ENCODE measurements at regions not wholly inside any gene's neighbourhood (a gene's known extent, or its start where the extent isn't known, plus 50 kb on each side); places are given as distances from the start of the nearest gene placed in this dataset.
"Not testable (repeated sequence)": the region's sequence is repeated elsewhere in the genome, so short reads cannot be mapped to it uniquely, and the experiment has no call there.

DNA sequence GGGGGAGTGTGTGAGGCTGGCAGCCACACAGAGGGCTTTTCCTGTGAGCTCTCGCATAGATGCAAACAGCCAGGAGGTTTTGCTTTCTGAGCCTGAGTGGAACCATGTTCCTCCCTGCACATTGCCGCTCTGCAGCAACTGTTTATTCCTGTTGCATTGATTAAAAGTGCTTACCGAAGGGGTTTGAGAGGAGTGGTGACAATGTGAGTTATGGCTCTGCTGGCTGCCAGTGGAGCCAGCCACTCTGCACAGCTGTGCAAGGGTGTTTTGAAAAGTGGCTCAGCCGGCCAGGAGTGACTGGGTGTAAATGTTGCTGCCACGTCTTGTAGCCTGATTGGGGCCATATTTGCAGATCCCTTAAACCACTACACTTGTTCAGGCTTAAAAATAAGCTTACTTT lies 114.9 kb upstream of the EEF2KMT start:
- not testable (repeated sequence) for DNase-seq

DNA sequence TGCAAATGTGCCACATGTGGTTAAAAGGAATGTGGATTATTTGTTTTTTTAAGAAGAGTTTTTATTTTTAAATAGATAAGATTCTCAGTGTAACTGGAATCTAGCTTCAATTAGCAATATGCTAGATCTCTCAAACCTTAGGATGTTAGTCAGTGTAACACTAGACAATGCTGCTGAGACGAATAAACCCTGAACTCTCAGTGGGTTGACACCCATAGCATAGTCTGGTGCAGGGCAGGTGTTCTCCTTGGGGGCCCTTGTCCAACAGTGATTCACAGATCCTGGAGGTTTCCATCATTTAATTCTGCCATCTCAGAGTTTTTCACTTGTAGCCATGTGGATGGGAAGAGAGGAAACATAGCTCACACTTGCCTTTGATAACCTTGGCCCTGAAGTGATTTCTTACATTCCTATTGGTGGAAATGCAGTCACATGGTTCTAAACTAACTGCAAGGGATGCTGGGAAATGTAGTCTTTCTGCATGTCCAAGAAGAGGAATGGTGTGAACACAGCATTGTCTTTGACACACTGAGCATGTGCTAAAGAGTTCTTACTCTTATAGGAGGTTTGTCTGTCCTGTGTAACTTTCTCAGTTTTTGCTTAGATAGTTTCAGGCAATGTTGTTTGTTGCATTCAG lies 110.4 kb upstream of the EEF2KMT start:
- DNase-seq = not testable (repeated sequence)

DNA sequence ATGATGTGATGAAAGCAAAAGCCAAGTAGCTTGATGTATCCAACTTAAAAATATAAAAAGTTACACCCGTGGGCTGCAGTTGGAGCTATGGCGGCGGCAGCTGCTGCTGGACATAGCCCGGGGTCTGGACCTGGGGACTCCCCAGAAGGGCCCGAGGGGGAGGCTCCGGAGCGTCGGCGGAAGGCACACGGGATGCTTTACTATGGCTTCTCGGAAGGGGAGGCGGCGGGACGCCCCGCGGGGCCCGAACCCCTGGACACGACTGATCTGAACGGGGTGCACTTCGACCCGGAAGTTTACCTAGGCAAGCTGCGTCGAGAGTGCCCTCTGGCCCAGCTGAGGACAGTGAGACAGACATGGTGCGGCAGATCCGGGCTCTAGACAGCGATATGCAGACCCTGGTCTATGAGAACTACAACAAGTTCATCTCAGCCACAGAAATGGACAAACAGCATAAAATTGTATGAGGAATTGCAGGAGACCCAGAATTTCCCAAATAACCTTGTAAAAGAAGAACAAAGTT lies 109.5 kb upstream of the EEF2KMT start:
- DNase-seq = no peak

DNA sequence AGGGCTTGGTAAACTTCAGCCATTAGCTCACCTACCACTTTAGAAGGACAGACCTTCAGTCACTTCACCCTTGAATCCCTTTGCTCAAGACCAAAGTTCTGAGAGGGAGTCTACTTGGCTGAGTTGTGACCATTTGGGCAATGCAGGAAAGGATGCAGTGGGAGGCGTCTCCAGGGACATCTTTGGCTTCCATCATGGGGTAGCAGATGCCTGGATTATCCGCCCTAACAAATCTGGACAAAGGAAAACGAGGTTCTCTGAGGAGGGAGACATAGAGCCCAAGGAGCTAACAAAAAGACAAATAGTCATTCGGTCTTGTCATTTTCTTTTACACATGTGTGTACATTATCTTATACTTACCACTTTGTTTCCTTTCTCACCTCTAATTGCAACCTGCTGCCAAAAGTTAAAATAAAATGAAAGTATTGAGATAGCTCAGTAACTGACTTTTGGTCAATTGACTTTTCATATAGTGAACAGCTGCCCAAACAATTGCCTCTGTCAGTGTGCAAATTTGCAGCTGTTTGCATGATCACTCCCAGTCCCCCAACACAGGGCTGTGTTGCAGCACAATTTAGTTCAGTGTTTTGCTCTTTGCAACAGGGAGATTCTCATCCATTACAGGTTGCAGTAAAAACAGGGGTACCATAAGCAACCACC lies 108.9 kb upstream of the EEF2KMT start:
- DNase-seq = no peak

DNA sequence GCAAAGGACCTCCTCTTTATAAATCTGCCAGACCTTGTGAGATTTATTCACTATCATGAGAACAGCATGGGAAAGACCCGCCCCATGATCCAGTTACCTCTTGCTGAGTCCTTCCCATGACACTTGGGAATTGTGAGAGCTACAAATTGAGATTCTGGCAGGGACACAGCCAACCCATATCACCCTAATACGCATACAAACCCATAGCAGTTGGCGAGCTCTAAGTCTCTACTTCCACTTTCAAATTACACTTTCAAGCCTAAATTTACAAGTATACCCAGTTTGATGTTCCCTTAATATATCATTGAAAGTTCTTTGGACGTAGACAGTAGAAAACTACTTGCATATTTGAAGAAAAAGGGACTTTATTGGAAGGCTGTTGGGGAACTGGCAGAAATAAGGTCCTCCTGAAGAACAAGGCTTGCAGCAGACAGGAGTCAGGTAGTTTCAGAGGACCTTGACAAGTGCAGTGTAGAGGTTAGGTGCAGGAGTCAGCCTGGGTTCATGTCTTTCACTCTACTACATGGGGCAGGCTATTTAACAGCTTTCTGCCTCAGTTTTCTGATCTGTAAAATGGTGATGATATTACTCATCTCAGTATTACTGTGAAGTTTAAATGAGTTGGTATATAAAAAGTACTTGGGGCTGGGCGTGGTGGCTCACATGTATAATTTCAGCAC lies 107.9 kb upstream of the EEF2KMT start:
- no peak for DNase-seq

DNA sequence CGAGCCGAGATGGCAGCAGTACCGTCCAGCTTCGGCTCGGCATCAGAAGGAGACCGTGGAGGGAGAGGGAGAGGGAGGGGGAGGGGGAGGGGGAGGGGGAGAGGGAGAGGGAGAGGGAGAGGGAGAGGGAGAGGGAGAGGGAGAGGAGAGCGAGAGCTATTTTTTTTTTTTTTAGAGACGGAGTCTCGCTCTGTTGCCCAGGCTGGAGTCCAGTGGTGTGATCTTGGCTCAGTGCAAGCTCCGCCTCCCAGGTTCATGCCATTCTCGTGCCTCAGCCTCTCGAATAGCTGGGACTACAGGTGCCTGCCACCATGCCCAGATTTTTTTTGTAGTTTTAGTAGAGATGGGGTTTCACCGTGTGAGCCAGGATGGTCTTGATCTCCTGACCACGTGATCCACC lies 106.1 kb upstream of the EEF2KMT start:
- DNase-seq = not testable (repeated sequence)

DNA sequence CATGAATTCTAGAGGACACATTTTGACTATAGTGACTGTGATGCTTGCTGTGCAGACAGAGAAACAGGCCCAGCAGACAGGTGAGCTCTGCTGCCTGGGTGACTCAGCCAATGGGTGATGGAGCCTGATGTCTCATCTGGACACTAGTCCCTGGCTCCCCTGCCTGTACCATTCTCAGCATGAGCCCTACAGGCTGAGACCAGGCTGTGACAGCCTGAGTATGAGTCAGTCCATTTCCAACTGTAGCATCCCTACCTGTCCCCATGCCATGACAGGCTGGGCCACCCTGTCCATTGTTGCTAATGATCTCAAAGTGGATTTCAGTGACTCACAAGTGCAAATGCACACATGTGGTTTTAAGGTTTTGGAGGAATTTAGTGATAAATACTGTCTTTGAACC lies 102.5 kb upstream of the EEF2KMT start:
- no peak for DNase-seq

DNA sequence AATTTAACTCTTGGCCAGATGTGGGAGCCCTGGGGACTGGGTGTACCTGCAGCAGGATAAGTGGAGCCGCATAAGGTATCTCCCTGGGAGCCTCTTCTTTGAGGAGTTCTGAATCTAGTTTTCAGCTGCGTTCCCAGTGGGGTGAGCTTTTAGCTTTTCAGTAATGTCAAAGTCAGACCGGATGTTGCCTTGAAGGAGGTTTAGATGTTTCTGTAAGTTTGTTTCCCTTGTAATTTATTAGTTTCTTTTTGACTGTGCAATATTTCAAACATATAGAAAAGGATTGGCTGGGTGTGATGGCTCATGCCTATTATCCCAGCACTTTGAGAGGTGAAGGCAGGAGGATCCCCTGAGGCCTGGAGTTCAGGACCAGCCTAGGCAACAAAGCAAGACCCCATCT lies 98.6 kb upstream of the EEF2KMT start:
- no peak for DNase-seq

DNA sequence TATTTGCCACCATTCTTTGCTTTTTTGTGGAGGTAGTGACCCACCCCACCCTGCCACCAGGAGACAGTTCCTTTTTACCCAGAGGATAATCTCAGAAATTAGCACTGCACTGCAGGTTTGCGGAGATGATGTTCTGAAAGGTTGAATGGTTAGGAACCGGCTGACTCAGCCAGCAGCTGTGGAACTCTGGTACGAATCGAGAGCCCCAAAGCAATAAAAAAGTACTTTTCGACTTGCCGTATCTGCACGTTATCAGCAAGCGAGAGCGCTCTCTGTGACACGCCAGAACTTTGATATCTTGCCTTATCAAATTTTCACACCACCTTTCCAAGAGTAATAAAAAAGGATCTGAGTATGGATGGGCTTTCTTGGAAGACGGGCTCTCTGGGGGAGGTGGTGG lies 96.3 kb upstream of the EEF2KMT start:
- DNase-seq = no peak

DNA sequence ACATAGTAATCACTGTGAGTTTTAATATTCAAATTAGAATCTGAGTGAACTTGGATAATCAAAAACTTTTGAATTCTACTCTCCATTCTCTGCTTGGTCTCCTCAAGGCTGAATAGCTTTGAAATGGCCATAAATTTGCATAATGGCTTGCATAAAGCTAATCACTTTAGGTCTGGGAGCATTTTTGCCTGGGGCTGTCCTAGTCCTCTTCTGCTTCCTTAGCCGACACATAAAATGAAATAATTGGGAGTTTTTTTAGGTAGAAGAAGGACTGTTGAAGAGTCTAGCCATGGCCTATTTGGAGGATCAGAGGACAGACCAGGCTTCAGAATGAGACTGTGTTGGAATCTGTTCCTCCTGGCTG lies 91.4 kb upstream of the EEF2KMT start:
- no peak for DNase-seq

DNA sequence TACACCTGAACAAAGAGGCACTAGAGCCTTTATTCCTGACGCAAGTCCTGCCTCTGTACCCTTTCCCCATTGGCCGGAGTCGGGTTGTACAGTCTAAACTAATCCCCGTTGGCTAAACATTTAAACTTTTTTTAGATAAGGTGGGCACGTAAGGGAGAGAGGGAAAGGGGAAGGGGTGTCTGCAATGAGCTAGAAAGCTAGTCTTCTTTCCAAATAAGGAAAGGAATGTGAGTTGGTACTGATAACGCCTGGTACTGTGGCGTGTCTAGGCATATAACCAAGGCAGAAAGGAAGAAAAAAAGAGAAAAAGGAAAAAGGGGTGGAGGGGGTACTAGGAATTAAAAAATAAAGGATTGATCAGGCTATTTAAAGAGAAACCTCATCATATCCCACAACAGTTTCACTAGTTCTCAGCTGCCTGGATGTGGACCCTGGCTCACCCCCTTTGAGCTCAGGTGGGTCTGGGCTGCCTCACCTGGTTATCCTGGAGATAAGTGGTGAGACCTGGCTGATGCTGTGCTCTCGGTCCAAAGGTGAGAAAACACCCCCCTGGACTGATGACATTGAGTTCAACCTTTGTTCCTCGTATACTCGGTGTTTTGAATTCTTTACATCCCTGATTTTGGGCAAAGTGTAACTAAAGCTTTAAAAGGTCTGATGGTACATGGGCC lies 90.9 kb upstream of the EEF2KMT start:
- no peak for DNase-seq

DNA sequence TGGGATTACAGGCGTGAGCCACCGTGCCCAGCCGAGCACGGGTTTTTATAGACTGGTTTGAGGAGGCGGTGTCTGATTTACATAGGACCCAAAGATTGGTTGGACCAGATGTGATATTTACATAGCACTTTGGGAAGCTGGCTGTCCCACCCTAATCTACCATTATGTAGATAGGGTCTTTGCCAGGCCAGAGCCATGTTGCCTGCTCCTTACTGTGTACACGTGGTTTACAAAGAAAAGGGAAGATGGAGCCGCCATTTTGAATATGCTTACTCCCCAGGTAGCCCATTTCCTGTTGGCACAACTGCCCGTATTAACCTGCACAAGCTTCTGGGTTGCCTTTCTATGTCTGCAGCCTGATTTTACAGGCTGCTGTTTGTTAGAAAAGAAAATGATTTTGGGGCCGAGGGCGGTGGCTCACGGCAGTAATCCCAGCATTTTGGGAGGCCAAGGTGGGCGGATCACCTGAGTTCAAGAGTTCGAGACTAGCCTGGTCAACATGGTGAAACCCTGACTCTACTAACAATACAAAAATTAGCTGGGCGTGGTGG lies 89.9 kb upstream of the EEF2KMT start:
- DNase-seq = no peak

DNA sequence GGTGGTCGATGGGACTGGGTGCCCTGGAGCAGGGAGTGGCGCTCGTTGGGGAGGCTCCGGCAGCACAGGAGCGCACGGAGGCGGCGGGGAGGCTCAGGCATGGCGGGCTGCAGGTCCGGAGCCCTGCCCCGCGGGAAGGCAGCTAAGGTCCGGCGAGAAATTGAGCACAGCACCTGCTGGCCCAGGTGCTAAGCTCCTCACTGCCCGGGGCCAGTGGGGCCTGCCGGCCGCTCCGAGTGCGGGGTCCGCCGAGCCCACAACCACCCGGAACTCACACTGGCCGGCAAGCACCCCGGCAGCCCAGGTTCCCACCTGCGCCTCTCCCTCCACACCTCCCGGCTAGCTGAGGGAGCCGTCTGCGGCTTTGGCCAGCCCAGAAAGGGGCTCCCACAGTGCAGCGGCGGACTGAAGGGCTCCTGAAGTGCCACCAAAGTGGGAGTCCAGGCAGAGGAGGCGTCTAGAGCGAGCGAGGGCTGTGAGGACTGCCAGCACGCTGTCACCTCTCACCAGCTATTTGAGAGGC lies 88.8 kb upstream of the EEF2KMT start:
- no peak for DNase-seq

DNA sequence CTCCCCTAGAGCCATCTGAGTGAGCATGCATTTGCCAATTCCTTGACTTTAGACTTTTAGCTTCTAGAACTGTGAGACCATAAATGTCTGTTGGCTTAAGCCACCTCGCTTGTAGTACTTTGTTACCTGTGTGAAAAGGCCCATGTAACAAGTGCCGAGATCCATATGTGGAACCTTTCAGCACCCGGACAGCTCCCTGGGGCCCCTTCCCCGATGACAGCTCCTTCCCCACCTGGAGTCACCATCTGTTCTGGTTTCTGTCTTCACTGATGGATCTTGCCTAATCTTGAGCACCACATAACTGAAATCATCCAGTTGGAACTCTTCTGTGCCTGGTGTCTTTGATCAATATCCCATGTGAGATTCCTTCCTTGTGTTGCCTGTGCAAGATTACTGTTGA lies 78.9 kb upstream of the EEF2KMT start:
- no peak for DNase-seq

DNA sequence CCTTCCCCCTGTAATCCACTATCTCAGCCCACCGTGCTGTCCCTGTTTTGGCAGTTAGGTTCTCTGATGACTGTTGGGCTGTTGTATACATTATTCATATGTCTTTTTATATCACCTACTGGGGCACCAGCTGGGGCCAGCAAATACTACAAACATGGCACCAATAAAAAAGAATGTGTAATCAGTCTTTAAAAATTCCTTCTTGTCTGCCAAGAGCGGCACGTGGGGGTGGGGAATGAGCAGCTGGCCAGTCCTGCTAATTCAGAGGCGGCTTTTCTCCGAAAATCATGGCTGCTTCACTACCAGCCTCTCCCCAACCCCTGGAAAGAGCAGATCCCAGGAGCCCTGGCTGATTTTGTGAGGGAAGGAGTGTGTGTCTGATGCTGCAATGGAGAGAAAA lies 77.7 kb upstream of the EEF2KMT start:
- no peak for DNase-seq

DNA sequence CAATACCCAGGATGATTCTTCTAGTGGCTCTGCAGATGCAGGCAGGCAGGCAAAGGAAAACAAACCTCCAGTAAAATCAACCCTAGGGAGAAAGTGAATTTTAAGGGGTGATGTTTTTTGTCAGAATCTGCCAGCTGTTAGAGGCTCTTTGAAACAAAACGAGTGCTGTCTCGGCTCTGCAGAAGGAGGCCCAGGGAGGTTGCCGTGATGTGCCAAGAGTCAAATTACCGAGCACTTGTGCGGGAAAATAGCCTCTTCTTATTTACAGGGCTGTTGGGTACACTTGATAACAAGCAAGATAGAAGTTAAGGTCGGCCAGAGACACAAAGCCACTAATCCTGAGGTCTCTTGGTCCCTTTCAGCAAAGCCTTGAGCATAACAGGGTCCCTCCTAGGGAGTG lies 68.9 kb upstream of the EEF2KMT start:
- no peak for DNase-seq

DNA sequence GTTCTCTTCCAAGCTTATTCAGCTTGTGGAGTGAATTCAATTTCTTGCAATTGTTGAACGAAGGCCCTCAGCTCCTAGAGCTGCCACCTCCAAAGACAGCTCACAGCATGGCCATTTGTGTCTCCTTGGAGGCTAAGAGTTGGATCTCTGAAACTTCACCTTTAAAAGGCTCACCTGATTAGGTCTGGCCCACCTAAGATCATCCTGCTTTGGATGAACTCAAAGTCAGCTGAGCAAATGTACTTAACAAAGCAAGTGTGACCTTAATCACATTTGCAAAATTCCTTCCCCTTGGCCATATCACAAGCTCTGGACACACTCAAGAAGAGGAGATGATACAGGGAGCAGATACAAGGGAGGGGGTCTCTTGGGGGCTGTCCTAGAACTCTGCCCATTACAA lies 67.8 kb upstream of the EEF2KMT start:
- not testable (repeated sequence) for DNase-seq

DNA sequence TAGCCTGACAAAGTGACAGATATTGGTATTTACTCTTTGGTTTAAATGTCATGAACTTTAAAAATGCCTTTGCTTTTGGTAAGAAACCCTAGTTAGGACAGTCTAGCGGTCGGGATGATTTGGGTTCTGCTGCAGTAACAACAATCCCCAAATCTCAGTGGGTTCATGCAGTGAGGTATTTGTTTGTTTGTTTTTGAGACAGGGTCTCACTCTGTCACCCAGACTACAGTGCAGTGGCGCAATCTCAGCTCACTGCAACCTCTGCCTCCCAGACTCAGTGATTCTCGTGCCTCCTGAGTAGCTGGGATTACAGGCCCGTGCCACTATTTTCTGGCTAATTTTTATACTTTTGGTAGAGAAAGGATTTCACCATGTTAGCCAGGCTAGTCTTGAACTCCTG lies 65.2 kb upstream of the EEF2KMT start:
- not testable (repeated sequence) for DNase-seq

DNA sequence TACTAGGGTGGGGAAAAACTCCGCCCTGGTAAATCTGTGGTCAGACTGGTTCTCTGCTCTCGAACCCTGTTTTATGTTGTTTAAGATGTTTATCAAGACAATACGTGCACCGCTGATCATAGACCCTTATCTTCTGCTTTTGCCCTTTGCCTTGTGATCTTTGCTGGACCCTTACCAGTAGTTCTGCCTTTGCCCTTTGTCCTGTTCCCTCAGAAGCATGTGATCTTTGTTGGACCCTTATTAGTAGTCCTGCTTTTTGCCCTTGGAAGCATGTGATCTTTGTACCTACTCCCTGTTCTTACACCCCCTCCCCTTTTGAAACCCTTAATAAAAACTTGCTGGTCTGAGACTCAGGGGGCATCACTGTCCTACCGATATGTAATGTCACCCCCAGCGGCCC lies 64.3 kb upstream of the EEF2KMT start:
- DNase-seq = not testable (repeated sequence)

DNA sequence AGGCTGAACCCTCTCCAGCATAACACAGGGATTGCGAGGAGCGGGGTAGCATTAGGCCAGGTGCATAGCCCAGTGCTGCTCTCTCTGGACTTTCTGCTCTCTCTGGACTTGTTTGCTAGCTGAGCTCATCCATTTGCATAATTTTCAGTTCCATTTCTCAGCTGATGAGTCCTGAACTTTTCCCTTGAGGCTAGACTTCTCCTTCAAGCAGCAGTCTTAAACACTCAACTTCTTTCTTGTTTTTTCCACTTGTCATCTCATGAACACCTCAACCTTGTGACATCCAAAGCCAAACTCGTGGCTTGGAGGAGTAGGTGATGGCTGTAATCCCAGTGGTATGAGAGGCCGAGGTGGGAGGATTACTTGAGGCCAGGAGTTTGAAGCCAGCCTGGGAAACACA lies 62.4 kb upstream of the EEF2KMT start:
- DNase-seq = not testable (repeated sequence)

DNA sequence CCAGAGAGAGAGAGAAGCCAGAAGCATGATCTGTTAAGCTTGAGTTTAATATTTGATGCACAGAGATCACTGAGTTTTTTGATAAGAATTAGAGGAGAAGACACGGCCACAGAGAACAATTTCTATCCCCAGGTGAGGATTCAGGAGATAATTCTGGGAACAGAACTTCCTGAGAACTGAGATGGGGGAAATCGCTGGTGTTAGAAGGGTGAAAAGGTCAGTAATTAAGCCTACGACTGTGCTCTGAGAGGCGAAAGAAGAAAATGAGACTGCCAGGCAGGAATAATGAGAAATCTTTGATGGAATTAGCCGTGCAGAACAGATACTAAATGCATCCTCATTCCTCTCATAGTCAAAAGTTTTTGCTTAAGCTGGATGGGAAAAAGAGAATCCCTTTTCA lies 61.9 kb upstream of the EEF2KMT start:
- not testable (repeated sequence) for DNase-seq

DNA sequence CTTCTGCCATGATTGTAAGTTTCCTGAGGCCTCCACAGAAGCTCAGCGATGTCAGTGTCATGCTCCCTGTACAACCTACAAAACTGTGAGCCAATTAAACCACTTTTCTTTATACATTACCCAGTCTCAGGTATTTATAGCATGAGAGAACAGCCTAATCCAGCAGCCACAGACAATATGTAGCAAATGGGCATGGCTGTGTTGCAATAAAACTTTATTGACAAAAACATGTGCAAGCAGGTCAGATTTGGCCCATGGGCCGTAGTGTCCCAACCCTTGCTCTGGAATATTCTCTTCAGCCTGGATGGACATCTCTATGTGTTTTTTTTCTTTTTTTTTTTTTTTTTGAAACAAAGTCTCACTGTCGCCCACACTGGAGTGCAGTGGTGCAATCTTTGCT lies 60.9 kb upstream of the EEF2KMT start:
- no peak for DNase-seq

DNA sequence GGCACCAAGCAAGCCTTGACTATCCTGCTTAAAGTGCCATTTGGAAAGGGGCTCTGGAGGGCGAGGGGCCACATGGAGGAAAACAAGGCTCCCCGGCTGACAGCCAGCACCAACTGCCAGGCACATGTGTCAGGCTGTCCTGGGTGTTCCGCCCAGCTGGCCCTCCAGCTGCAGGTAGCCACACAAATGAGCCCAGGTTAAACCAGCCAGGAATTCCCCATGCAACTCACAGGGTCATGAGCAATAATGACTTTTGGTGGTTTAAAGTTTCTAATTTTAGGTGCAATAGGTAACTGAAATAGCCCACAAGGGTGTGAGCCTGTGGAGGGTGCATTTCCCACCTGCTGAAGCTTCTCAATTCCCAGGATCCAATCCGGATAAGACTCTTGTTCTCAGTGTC lies 58.9 kb upstream of the EEF2KMT start:
- not testable (repeated sequence) for DNase-seq
